WTC11 (cell line): ENCODE measurements at regions not wholly inside any gene's neighbourhood (a gene's known extent, or its start where the extent isn't known, plus 50 kb on each side); places are given as distances from the start of the nearest gene placed in this dataset.

Source experiments
- ATAC-seq: fragments of 200-7000 bp; cut with Tn5 transposase; 2 replicates; pipeline ENCODE4 v1.10.0; 2021; ENCODE audit warnings: mild to moderate bottlenecking, moderate library complexity
- CTCF ChIA-PET: fragments of 300-600 bp; sonication (Branson Sonifier 250); formaldehyde crosslinking; loops from one replicate; lab custom pipeline; 2021; ENCODE audit warnings: antibody characterized with exemption; lab: Charles Lee
- POLR2A ChIA-PET: fragments of 350-600 bp; sonication (Branson Sonifier 250); formaldehyde crosslinking; loops from one replicate; lab custom pipeline; 2021; ENCODE audit warnings: antibody characterized with exemption; lab: Charles Lee
- DNase-seq: peaks from one replicate; pipeline ENCODE4 v3.0.0; 2021; ENCODE audit warnings: low spot score
- H3K27ac Mint-ChIP-seq: 2 replicates; pipeline ENCODE4 v1.8.0; 2021; ENCODE audit warnings: mixed read lengths
- H3K27me3 Mint-ChIP-seq: 2 replicates; pipeline ENCODE4 v1.8.0; 2021; ENCODE audit warnings: low read depth, mild to moderate bottlenecking, moderate library complexity, mixed read lengths
- H3K36me3 Mint-ChIP-seq: 2 replicates; pipeline ENCODE4 v1.8.0; 2021; ENCODE audit warnings: mixed read lengths
- H3K4me1 Mint-ChIP-seq: 2 replicates; pipeline ENCODE4 v1.8.0; 2022; ENCODE audit warnings: mixed read lengths
- H3K4me3 Mint-ChIP-seq: 2 replicates; pipeline ENCODE4 v1.8.0; 2021; ENCODE audit warnings: mild to moderate bottlenecking, moderate library complexity, mixed read lengths
- H3K9me3 Mint-ChIP-seq: 2 replicates; pipeline ENCODE4 v1.8.0; 2021; ENCODE audit warnings: mixed read lengths
- E2F1 ChIP-seq: sonication (generic); formaldehyde crosslinking; IDR thresholded peaks from 2 replicates; pipeline ENCODE4 v1.8.0; 2022; ENCODE audit warnings: mild to moderate bottlenecking, missing genetic modification reagents
- ELF4 ChIP-seq: sonication (generic); formaldehyde crosslinking; IDR thresholded peaks from 2 replicates; pipeline ENCODE4 v1.8.1; 2022; ENCODE audit warnings: low read depth, mild to moderate bottlenecking, moderate library complexity, missing genetic modification reagents
- ESRRA ChIP-seq: sonication (generic); formaldehyde crosslinking; IDR thresholded peaks from 2 replicates; pipeline ENCODE4 v1.8.1; 2022; ENCODE audit warnings: mild to moderate bottlenecking, missing genetic modification reagents, borderline replicate concordance
- HMGXB4 ChIP-seq: sonication (generic); formaldehyde crosslinking; IDR thresholded peaks from 2 replicates; pipeline ENCODE4 v1.8.1; 2023; ENCODE audit warnings: mild to moderate bottlenecking, moderate library complexity, missing genetic modification reagents
- JAZF1 ChIP-seq: fragments of 250-450 bp; sonication (Bioruptor Pico); IDR thresholded peaks from 2 replicates; pipeline ENCODE4 v1.9.0; 2021; ENCODE audit warnings: moderate library complexity, mild to moderate bottlenecking, inconsistent platforms
- KAT7 ChIP-seq: sonication (generic); formaldehyde crosslinking; IDR thresholded peaks from 2 replicates; pipeline ENCODE4 v1.8.1; 2023; ENCODE audit warnings: missing genetic modification reagents, mild to moderate bottlenecking, borderline replicate concordance
- RELA ChIP-seq: sonication (generic); formaldehyde crosslinking; IDR thresholded peaks from 2 replicates; pipeline ENCODE4 v1.8.1; 2022; ENCODE audit warnings: missing genetic modification reagents, mild to moderate bottlenecking, borderline replicate concordance
- SMAD3 ChIP-seq: sonication (generic); formaldehyde crosslinking; IDR thresholded peaks from 2 replicates; pipeline ENCODE4 v1.8.0; 2022; ENCODE audit warnings: missing genetic modification reagents, mild to moderate bottlenecking, borderline replicate concordance
- SP1 ChIP-seq: sonication (generic); formaldehyde crosslinking; conservative IDR thresholded peaks from 2 replicates; pipeline ENCODE4 v1.8.1; 2022; ENCODE audit warnings: missing genetic modification reagents
- TEAD1 ChIP-seq: sonication (generic); formaldehyde crosslinking; IDR thresholded peaks from 2 replicates; pipeline ENCODE4 v1.8.0; 2022; ENCODE audit warnings: mild to moderate bottlenecking, missing genetic modification reagents
- ZNF232 ChIP-seq: sonication (generic); formaldehyde crosslinking; IDR thresholded peaks from 2 replicates; pipeline ENCODE4 v1.8.0; 2022; ENCODE audit warnings: mild to moderate bottlenecking, missing genetic modification reagents
- ZNF423 ChIP-seq: fragments of 250-450 bp; sonication (Bioruptor Pico); IDR thresholded peaks from 2 replicates; pipeline ENCODE4 v2.1.2; 2022; ENCODE audit warnings: mild to moderate bottlenecking, moderate library complexity
- ZNF425 ChIP-seq: fragments of 250-450 bp; sonication (Bioruptor Pico); conservative IDR thresholded peaks from 2 replicates; pipeline ENCODE4 v1.9.0; 2021; ENCODE audit warnings: mild to moderate bottlenecking
- ZNF532 ChIP-seq: fragments of 250-450 bp; sonication (Bioruptor Pico); IDR thresholded peaks from 2 replicates; pipeline ENCODE4 v1.9.0; 2021; ENCODE audit warnings: mild to moderate bottlenecking, borderline replicate concordance

GRCh38 chr9:71524516-71524915 is 243.8 kb downstream of the CEMIP2 start:
- H3K4me1 Mint-ChIP-seq: peaks cover 5% of the 10 kb centered on the region
- ChIA-PET POLR2A (no interaction called here), CTCF (interaction anchor here (1.3 kb wide), 1 partner anchor 169 kb away, joined by 3 read pairs; no protein-coding TSS in a partner anchor)
- no peak for ATAC-seq
- TF ChIP-seq ZNF232 (CRISPR knock-in tag): no peak
- no peak for TF ChIP-seq TEAD1 (CRISPR knock-in tag)
- TF ChIP-seq ZNF425 (CRISPR knock-in tag): no peak
- TF ChIP-seq ZNF532 (CRISPR knock-in tag): no peak
- no peak overlapping the region for H3K27ac Mint-ChIP-seq
- no peaks in the 10 kb centered on the region; the same call in 1 of the 2 replicates for H3K27me3 Mint-ChIP-seq
- no peak overlapping the region for H3K4me3 Mint-ChIP-seq
- H3K9me3 Mint-ChIP-seq: no peaks in the 10 kb centered on the region
- DNase-seq: no peak
- no peaks in the 10 kb centered on the region for H3K36me3 Mint-ChIP-seq

- DNase-seq: no peak
- no peaks in the 10 kb centered on the region for H3K9me3 Mint-ChIP-seq
- no peaks in the 10 kb centered on the region for H3K36me3 Mint-ChIP-seq
- no peak for TF ChIP-seq SP1 (CRISPR knock-in tag)
- no peak for TF ChIP-seq ZNF423 (CRISPR knock-in tag)
- TF ChIP-seq KAT7 (CRISPR knock-in tag): no peak
- no peak for TF ChIP-seq HMGXB4 (CRISPR knock-in tag)
- TF ChIP-seq JAZF1 (CRISPR knock-in tag): no peak
- no peak for TF ChIP-seq E2F1
- no peak for TF ChIP-seq ESRRA (CRISPR knock-in tag)
- TF ChIP-seq, all 79 proteins: peak for 0
- H3K27ac Mint-ChIP-seq: no peak overlapping the region
- peaks cover 23% of the 10 kb centered on the region for H3K4me1 Mint-ChIP-seq
- no peak overlapping the region for H3K4me3 Mint-ChIP-seq
- H3K27me3 Mint-ChIP-seq: peaks cover 4% of the 10 kb centered on the region; the same call in 1 of the 2 replicates
- no peak for ATAC-seq
- ChIA-PET POLR2A (no interaction called here), CTCF (no interaction called here)
Measured at GRCh38 chr9:71521132-71521531, 247.2 kb downstream of the CEMIP2 start.

GRCh38 chr9:71519098-71519696 is 249.1 kb downstream of the CEMIP2 start:
- ChIA-PET POLR2A (no interaction called here), CTCF (interaction anchor here (1.0 to 2.0 kb wide), 3 partner anchors 32 to 288 kb away, joined by 3 to 7 read pairs (median 3); no protein-coding TSS in a partner anchor)
- H3K4me1 Mint-ChIP-seq: peaks cover 27% of the 10 kb centered on the region
- ATAC-seq (peak; percentile 22; the same call in 1 of the 2 replicates), DNase-seq (no peak)
- H3K27ac Mint-ChIP-seq: no peak overlapping the region
- H3K27me3 Mint-ChIP-seq: peaks cover 4% of the 10 kb centered on the region; the same call in 1 of the 2 replicates
- H3K36me3 Mint-ChIP-seq: no peaks in the 10 kb centered on the region
- no peak overlapping the region for H3K4me3 Mint-ChIP-seq
- TF ChIP-seq RELA (CRISPR knock-in tag): no peak
- no peak for TF ChIP-seq SMAD3 (CRISPR knock-in tag)
- TF ChIP-seq ELF4: no peak
- H3K9me3 Mint-ChIP-seq: no peaks in the 10 kb centered on the region
